Left ventricle myocardium inferior (tissue), 1 donor: ENCODE measurements at regions not wholly inside any gene's neighbourhood (a gene's known extent, or its start where the extent isn't known, plus 50 kb on each side); places are given as distances from the start of the nearest gene placed in this dataset.

ENCODE experiments used
- DNase-seq: peaks from one replicate; pipeline ENCODE4 v3.0.0-alpha.2; 2020
- H3K27ac ChIP-seq: fragments of 200-600 bp; replicated peaks from 2 replicates; pipeline ENCODE4 v1.8.0; 2021
- H3K27me3 ChIP-seq: fragments of 200-600 bp; 2 replicates; pipeline ENCODE4 v1.8.0; 2021; ENCODE audit warnings: low read depth
- H3K36me3 ChIP-seq: fragments of 200-600 bp; 2 replicates; pipeline ENCODE4 v1.8.0; 2021
- H3K4me1 ChIP-seq: fragments of 200-600 bp; 2 replicates; pipeline ENCODE4 v1.8.0; 2021
- H3K4me3 ChIP-seq: fragments of 200-600 bp; 2 replicates; pipeline ENCODE4 v1.8.0; 2021; ENCODE audit warnings: mild to moderate bottlenecking, moderate library complexity
- H3K9me3 ChIP-seq: fragments of 200-600 bp; replicated peaks from 2 replicates; pipeline ENCODE4 v1.8.0; 2021
- CTCF ChIP-seq: fragments of 200-600 bp; IDR thresholded peaks from 2 replicates; pipeline ENCODE4 v1.8.0; 2021; ENCODE audit warnings: antibody characterized with exemption, mild to moderate bottlenecking, borderline replicate concordance
- intact Hi-C: fragments of 100-400 bp; cut with micrococcal nuclease; formaldehyde crosslinking; loops from one replicate; pipeline ENCODE4 v1.11.0; 2022
- donor health status: DM: no; HTN: yes; CAD: no; lungs with severe emphysema.

GRCh38 chr3:64343689-64344430 is 118.6 kb upstream of the PRICKLE2 start:
- Histone ChIP-seq H3K27me3 (no peaks in the 10 kb centered on the region), H3K27ac (no peak overlapping the region), H3K4me3 (no peak overlapping the region), H3K9me3 (no peaks in the 10 kb centered on the region), H3K4me1 (peaks cover 17% of the 10 kb centered on the region), H3K36me3 (no peaks in the 10 kb centered on the region)
- intact Hi-C loops, result no loop called here
- DNase-seq, result no peak
- TF ChIP-seq CTCF, result no peak

- no peak for TF ChIP-seq CTCF
- DNase-seq, result no peak
- Histone ChIP-seq H3K27me3 (no peaks in the 10 kb centered on the region), H3K27ac (no peak overlapping the region), H3K9me3 (no peaks in the 10 kb centered on the region), H3K36me3 (no peaks in the 10 kb centered on the region), H3K4me3 (no peak overlapping the region), H3K4me1 (peaks cover 17% of the 10 kb centered on the region)
- intact Hi-C loops, result no loop called here
Measured at GRCh38 chr3:64342940-64343688, 117.8 kb upstream of the PRICKLE2 start.

- H3K4me3 ChIP-seq, result no peak overlapping the region
- no peak for DNase-seq
- no peaks in the 10 kb centered on the region for H3K36me3 ChIP-seq
- H3K4me1 ChIP-seq, result peaks cover 17% of the 10 kb centered on the region
- intact Hi-C loops, result no loop called here
- H3K27me3 ChIP-seq, result no peaks in the 10 kb centered on the region
- no peak for TF ChIP-seq CTCF
- H3K9me3 ChIP-seq, result no peaks in the 10 kb centered on the region
- H3K27ac ChIP-seq, result no peak overlapping the region
Measured at GRCh38 chr3:64341296-64341695, 116.0 kb upstream of the PRICKLE2 start.

GRCh38 chr3:64340641-64341101 is 115.4 kb upstream of the PRICKLE2 start:
- H3K9me3 ChIP-seq, result no peaks in the 10 kb centered on the region
- no peak for TF ChIP-seq CTCF
- H3K27ac ChIP-seq, result no peak overlapping the region
- H3K4me3 ChIP-seq, result no peak overlapping the region
- H3K36me3 ChIP-seq, result no peaks in the 10 kb centered on the region
- DNase-seq, result no peak
- H3K27me3 ChIP-seq, result no peaks in the 10 kb centered on the region
- H3K4me1 ChIP-seq, result peaks cover 13% of the 10 kb centered on the region
- intact Hi-C loops, result no loop called here

- H3K4me3 ChIP-seq, result no peak overlapping the region
- H3K4me1 ChIP-seq, result no peaks in the 10 kb centered on the region
- intact Hi-C loops, result no loop called here
- no peaks in the 10 kb centered on the region for H3K36me3 ChIP-seq
- no peaks in the 10 kb centered on the region for H3K27me3 ChIP-seq
- H3K9me3 ChIP-seq, result no peaks in the 10 kb centered on the region
- no peak for TF ChIP-seq CTCF
- no peak overlapping the region for H3K27ac ChIP-seq
- no peak for DNase-seq
Measured at GRCh38 chr3:64336488-64336887, 111.2 kb upstream of the PRICKLE2 start.
